Loucy (cell line): ENCODE measurements at regions not wholly inside any gene's neighbourhood (a gene's known extent, or its start where the extent isn't known, plus 50 kb on each side); places are given as distances from the start of the nearest gene placed in this dataset.

Source experiments
- H2AFZ ChIP-seq: fragments of 200-600 bp; sonication (generic); 2 replicates; pipeline ENCODE4 v1.6.0; 2016; ENCODE audit warnings: antibody characterized with exemption, mild to moderate bottlenecking, low read length, moderate library complexity
- H3F3A ChIP-seq: fragments of 200-600 bp; 2 replicates; pipeline ENCODE4 v1.6.0; 2016; ENCODE audit warnings: antibody characterized with exemption, low read depth, mild to moderate bottlenecking
- H3K27me3 ChIP-seq: fragments of 200-600 bp; sonication (generic); 2 replicates; pipeline ENCODE4 v1.6.1; 2014; ENCODE audit warnings: low read length, mild to moderate bottlenecking; ENCODE audit not compliant: insufficient read depth, poor library complexity, severe bottlenecking
- H3K36me3 ChIP-seq: fragments of 200-600 bp; sonication (generic); 2 replicates; pipeline ENCODE4 v1.6.1; 2016; ENCODE audit warnings: low read length; ENCODE audit not compliant: insufficient read depth
- H3K4me1 ChIP-seq: fragments of 200-600 bp; sonication (generic); 2 replicates; pipeline ENCODE4 v1.5.1; 2014; ENCODE audit warnings: low read length, mild to moderate bottlenecking; ENCODE audit not compliant: insufficient read depth, poor library complexity, severe bottlenecking
- H3K4me2 ChIP-seq: fragments of 200-600 bp; sonication (generic); 2 replicates; pipeline ENCODE4 v1.6.0; 2014; ENCODE audit warnings: antibody characterized with exemption, low read length, low read depth, mild to moderate bottlenecking; ENCODE audit not compliant: poor library complexity, severe bottlenecking
- H3K4me3 ChIP-seq: fragments of 200-600 bp; sonication (generic); 2 replicates; pipeline ENCODE4 v1.5.1; 2014; ENCODE audit warnings: low read length, mild to moderate bottlenecking, mixed read lengths; ENCODE audit not compliant: poor library complexity, severe bottlenecking
- H3K79me2 ChIP-seq: fragments of 200-600 bp; sonication (generic); 2 replicates; pipeline ENCODE4 v1.6.1; 2014; ENCODE audit warnings: low read length; ENCODE audit not compliant: insufficient read depth
- H3K9ac ChIP-seq: fragments of 200-600 bp; sonication (generic); 2 replicates; pipeline ENCODE4 v1.6.0; 2014; ENCODE audit warnings: mild to moderate bottlenecking, low read depth, low read length, moderate library complexity; ENCODE audit not compliant: poor library complexity, severe bottlenecking
- H3K9me2 ChIP-seq: fragments of 200-600 bp; sonication (generic); replicated peaks from 2 replicates; pipeline ENCODE4 v1.6.1; 2016; ENCODE audit warnings: low read depth, low read length, mixed read lengths
- H3K9me3 ChIP-seq: fragments of 200-600 bp; sonication (generic); 2 replicates; pipeline ENCODE4 v1.6.1; 2014; ENCODE audit warnings: mild to moderate bottlenecking, antibody characterized with exemption, low read length, low read depth; ENCODE audit not compliant: insufficient read depth
- H4K20me1 ChIP-seq: fragments of 200-600 bp; sonication (generic); 2 replicates; pipeline ENCODE4 v1.6.0; 2014; ENCODE audit warnings: antibody characterized with exemption, low read length, mild to moderate bottlenecking; ENCODE audit not compliant: insufficient read depth, poor library complexity, severe bottlenecking
- CTCF ChIP-seq: fragments of 200-600 bp; sonication (generic); conservative IDR thresholded peaks from 2 replicates; pipeline ENCODE4 v1.5.1; 2014; ENCODE audit warnings: mild to moderate bottlenecking, antibody characterized with exemption, low read length
- EZH2phosphoT487 ChIP-seq: fragments of 200-600 bp; IDR thresholded peaks from 2 replicates; pipeline ENCODE4 v1.6.1; 2018; ENCODE audit warnings: antibody characterized with exemption, mild to moderate bottlenecking, moderate library complexity, borderline replicate concordance

GRCh38 chr12:108004319-108004718 lies 124.8 kb upstream of the WSCD2 start:
- Histone ChIP-seq H3K4me2 (no peak overlapping the region), H3K9me2 (no peaks in the 10 kb centered on the region), H3K9me3 (no peaks in the 10 kb centered on the region), H4K20me1 (no peaks in the 10 kb centered on the region), H3K27me3 (no peaks in the 10 kb centered on the region), H2AFZ (no peak overlapping the region), H3K36me3 (no peaks in the 10 kb centered on the region), H3K4me3 (no peak overlapping the region), H3K79me2 (no peaks in the 10 kb centered on the region), H3K4me1 (no peaks in the 10 kb centered on the region), H3K9ac (no peak overlapping the region), H3F3A (no peaks in the 10 kb centered on the region)
- no peak for TF ChIP-seq EZH2phosphoT487
- TF ChIP-seq CTCF, result no peak

- H3K4me1 ChIP-seq, result no peaks in the 10 kb centered on the region
- H2AFZ ChIP-seq, result no peak overlapping the region
- no peak overlapping the region for H3K4me2 ChIP-seq
- H3K9me3 ChIP-seq, result no peaks in the 10 kb centered on the region
- no peaks in the 10 kb centered on the region for H3K9me2 ChIP-seq
- H3K36me3 ChIP-seq, result no peaks in the 10 kb centered on the region
- no peaks in the 10 kb centered on the region for H3F3A ChIP-seq
- H4K20me1 ChIP-seq, result no peaks in the 10 kb centered on the region
- H3K4me3 ChIP-seq, result no peak overlapping the region
- H3K27me3 ChIP-seq, result no peaks in the 10 kb centered on the region
- H3K79me2 ChIP-seq, result no peaks in the 10 kb centered on the region
- TF ChIP-seq EZH2phosphoT487, result no peak
- TF ChIP-seq CTCF, result no peak
- H3K9ac ChIP-seq, result no peak overlapping the region
Observed at GRCh38 chr12:108008163-108008905, 120.8 kb upstream of the WSCD2 start.

- Histone ChIP-seq H3F3A (no peaks in the 10 kb centered on the region), H3K79me2 (no peaks in the 10 kb centered on the region), H3K4me3 (no peak overlapping the region), H3K27me3 (no peaks in the 10 kb centered on the region), H3K9me2 (no peaks in the 10 kb centered on the region), H3K4me2 (no peak overlapping the region), H2AFZ (no peak overlapping the region), H4K20me1 (no peaks in the 10 kb centered on the region), H3K4me1 (no peaks in the 10 kb centered on the region), H3K9me3 (no peaks in the 10 kb centered on the region), H3K9ac (no peak overlapping the region), H3K36me3 (no peaks in the 10 kb centered on the region)
- no peak for TF ChIP-seq CTCF
- no peak for TF ChIP-seq EZH2phosphoT487
Observed at GRCh38 chr12:108009442-108010070, 119.5 kb upstream of the WSCD2 start.
